Stimulated activated CD4-positive, alpha-beta T cell treated with anti-CD3 and anti-CD28 coated beads, Interleukin-4, amount 100 ng/mL, for 1 hour (primary cell): ENCODE measurements at regions not wholly inside any gene's neighbourhood (a gene's known extent, or its start where the extent isn't known, plus 50 kb on each side); places are given as distances from the start of the nearest gene placed in this dataset.

Experiments
- DNase-seq: peaks from one replicate; pipeline ENCODE4 v3.0.0-alpha.2; 2020

- DNase-seq: no peak
Observed at GRCh38 chr6:113493991-113494390, 363.2 kb upstream of the MARCKS start.

GRCh38 chr6:113495521-113495920 lies 361.6 kb upstream of the MARCKS start:
- no peak for DNase-seq

GRCh38 chr6:113496166-113496565 lies 361.0 kb upstream of the MARCKS start:
- DNase-seq: no peak

- no peak for DNase-seq
Observed at GRCh38 chr6:113500221-113500620, 356.9 kb upstream of the MARCKS start.

GRCh38 chr6:113505084-113505699 lies 352.0 kb upstream of the MARCKS start:
- no peak for DNase-seq

- no peak for DNase-seq
Observed at GRCh38 chr6:113508249-113508648, 348.9 kb upstream of the MARCKS start.

- no peak for DNase-seq
Observed at GRCh38 chr6:113511100-113511499, 346.0 kb upstream of the MARCKS start.

GRCh38 chr6:113512576-113512975 lies 344.6 kb upstream of the MARCKS start:
- DNase-seq: no peak

GRCh38 chr6:113513086-113513485 lies 344.1 kb upstream of the MARCKS start:
- DNase-seq: no peak

- no peak for DNase-seq
Observed at GRCh38 chr6:113522376-113522775, 334.8 kb upstream of the MARCKS start.

- no peak for DNase-seq
Observed at GRCh38 chr6:113524826-113525225, 332.3 kb upstream of the MARCKS start.

GRCh38 chr6:113526553-113526952 lies 330.6 kb upstream of the MARCKS start:
- DNase-seq: no peak

GRCh38 chr6:113526995-113527394 lies 330.1 kb upstream of the MARCKS start:
- no peak for DNase-seq

GRCh38 chr6:113528111-113528510 lies 329.0 kb upstream of the MARCKS start:
- DNase-seq: no peak

GRCh38 chr6:113529196-113529595 lies 327.9 kb upstream of the MARCKS start:
- DNase-seq: no peak

GRCh38 chr6:113529879-113530278 lies 327.3 kb upstream of the MARCKS start:
- DNase-seq: no peak

- no peak for DNase-seq
Observed at GRCh38 chr6:113530769-113531168, 326.4 kb upstream of the MARCKS start.

GRCh38 chr6:113539202-113539601 lies 317.9 kb upstream of the MARCKS start:
- DNase-seq: no peak

GRCh38 chr6:113539623-113540022 lies 317.5 kb upstream of the MARCKS start:
- no peak for DNase-seq

GRCh38 chr6:113540466-113540865 lies 316.7 kb upstream of the MARCKS start:
- DNase-seq: no peak

GRCh38 chr6:113551168-113551567 lies 306.0 kb upstream of the MARCKS start:
- no peak for DNase-seq

- DNase-seq: no peak
Observed at GRCh38 chr6:113556775-113557174, 300.4 kb upstream of the MARCKS start.

- DNase-seq: no peak
Observed at GRCh38 chr6:113558431-113558830, 298.7 kb upstream of the MARCKS start.

- no peak for DNase-seq
Observed at GRCh38 chr6:113558966-113559365, 298.2 kb upstream of the MARCKS start.

GRCh38 chr6:113560376-113560775 lies 296.8 kb upstream of the MARCKS start:
- no peak for DNase-seq

GRCh38 chr6:113560908-113561307 lies 296.2 kb upstream of the MARCKS start:
- DNase-seq: no peak
